Keratinocyte (primary cell): ENCODE measurements at regions not wholly inside any gene's neighbourhood (a gene's known extent, or its start where the extent isn't known, plus 50 kb on each side); places are given as distances from the start of the nearest gene placed in this dataset.

Experiments used
- DNase-seq: peaks from one replicate; pipeline ENCODE4 v3.0.0-alpha.2; 2011; ENCODE audit warnings: low read depth, missing footprints, low spot score
- FAIRE-seq: peaks from 2 replicates; lab custom pipeline; 2011; peaks lifted over from hg19 to GRCh38; lab: Jason Lieb, UNC
- H2AFZ ChIP-seq: 2 replicates; pipeline ENCODE4 v1.6.0; 2012; ENCODE audit warnings: low read length, control low read depth, inconsistent platforms; ENCODE audit not compliant: control insufficient read depth
- H3K27ac ChIP-seq: 2 replicates; pipeline ENCODE4 v1.5.1; 2011; ENCODE audit warnings: low read length; ENCODE audit not compliant: control insufficient read depth, insufficient read depth
- H3K27me3 ChIP-seq: 3 replicates; pipeline ENCODE4 v1.6.0; 2011; ENCODE audit warnings: low read length; ENCODE audit not compliant: control insufficient read depth, insufficient read depth; ENCODE audit errors: extremely low read depth
- H3K36me3 ChIP-seq, 2 experiments: 2 replicates in 1 of 2; 3 replicates in 1 of 2; pipeline ENCODE4 v1.5.1; 2011; ENCODE audit warnings: low read length in 2 of 2, mild to moderate bottlenecking in 1 of 2; ENCODE audit not compliant: control insufficient read depth in 2 of 2, insufficient read depth in 2 of 2; ENCODE audit errors: extremely low read depth in 1 of 2
- H3K4me1 ChIP-seq: 3 replicates; pipeline ENCODE4 v1.5.1; 2011; ENCODE audit warnings: low read length; ENCODE audit not compliant: control insufficient read depth, insufficient read depth; ENCODE audit errors: extremely low read depth
- H3K4me2 ChIP-seq: 3 replicates; pipeline ENCODE4 v1.6.0; 2011; ENCODE audit warnings: low read depth, low read length; ENCODE audit not compliant: control insufficient read depth, insufficient read depth; ENCODE audit errors: extremely low read depth
- H3K4me3 ChIP-seq, 3 experiments: fragments of 200-600 bp in 1 of 3; sonication (generic) in 1 of 3; 2 replicates in 2 of 3; 3 replicates in 1 of 3; pipeline ENCODE4 v1.5.1; 2011 to 2016; ENCODE audit warnings: low read length in 3 of 3, mild to moderate bottlenecking in 3 of 3, control low read depth in 2 of 3, inconsistent platforms in 1 of 3, low read depth in 1 of 3, mixed read lengths in 1 of 3, mixed run types in 1 of 3, moderate library complexity in 1 of 3; ENCODE audit not compliant: control insufficient read depth in 2 of 3, insufficient read depth in 2 of 3; ENCODE audit errors: extremely low read depth in 1 of 3
- H3K79me2 ChIP-seq: 2 replicates; pipeline ENCODE4 v1.6.0; 2012; ENCODE audit warnings: low read length; ENCODE audit not compliant: control insufficient read depth, insufficient read depth
- H3K9ac ChIP-seq: 3 replicates; pipeline ENCODE4 v1.6.0; 2011; ENCODE audit warnings: low read length; ENCODE audit not compliant: control insufficient read depth, insufficient read depth; ENCODE audit errors: extremely low read depth
- H3K9me1 ChIP-seq: 3 replicates; pipeline ENCODE4 v1.6.0; 2011; ENCODE audit warnings: low read length; ENCODE audit not compliant: control insufficient read depth, insufficient read depth; ENCODE audit errors: extremely low read depth
- H3K9me3 ChIP-seq: 2 replicates; pipeline ENCODE4 v1.5.1; 2012; ENCODE audit warnings: low read depth, low read length; ENCODE audit not compliant: control insufficient read depth
- H4K20me1 ChIP-seq: 3 replicates; pipeline ENCODE4 v1.6.0; 2011; ENCODE audit warnings: low read length; ENCODE audit not compliant: control insufficient read depth, insufficient read depth; ENCODE audit errors: extremely low read depth
- CTCF ChIP-seq, 3 experiments: IDR thresholded peaks in 1 of 3; conservative IDR thresholded peaks in 1 of 3; optimal IDR thresholded peaks in 1 of 3; 2 replicates in 2 of 3; 3 replicates in 1 of 3; pipeline versions ENCODE3 to v1.5.1; 2011; ENCODE audit warnings: low read length in 3 of 3, mild to moderate bottlenecking in 3 of 3, moderate library complexity in 2 of 3, control low read depth in 1 of 3, inconsistent platforms in 1 of 3; ENCODE audit not compliant: insufficient read depth in 2 of 3; ENCODE audit errors: extremely low read depth in 1 of 3
- EZH2 ChIP-seq: IDR thresholded peaks from one replicate; pipeline ENCODE4 v1.6.1; 2012; ENCODE audit warnings: inconsistent platforms, mild to moderate bottlenecking, low read length, moderate library complexity
- dilution Hi-C: fragments of 300-500 bp; cut with MboI; formaldehyde crosslinking; loops from one replicate; pipeline ENCODE4 v1.7.0; 2020; ENCODE audit warnings: low sequenced_read_pairs; ENCODE audit not compliant: extremely low pct_ligation_motif_present

GRCh38 chr4:126427853-126428252 is 1113.1 kb downstream of the FAT4 start:
- dilution Hi-C loops: no loop called here
- Histone ChIP-seq H3K27ac (no peak overlapping the region), H3K27me3 (no peaks in the 10 kb centered on the region), H4K20me1 (no peaks in the 10 kb centered on the region), H3K9me1 (no peaks in the 10 kb centered on the region), H3K4me2 (no peak overlapping the region), H3K36me3 (no peaks in the 10 kb centered on the region), H3K79me2 (no peaks in the 10 kb centered on the region), H3K9me3 (no peaks in the 10 kb centered on the region), H3K4me3 (no peak overlapping the region), H3K9ac (no peak overlapping the region), H2AFZ (no peak overlapping the region), H3K4me1 (no peaks in the 10 kb centered on the region)
- TF ChIP-seq EZH2 (no peak), CTCF (optimal IDR thresholded peaks at IDR 0.05 in 1 of 3, IDR thresholded peaks at IDR 0.05 in 1 of 3, conservative IDR thresholded peaks at IDR 0.05 in 1 of 3; ENCODE audit: extremely low read depth in 1 of 3, insufficient read depth in 2 of 3, low read length in 3 of 3) (no peak)
- DNase-seq (no peak), FAIRE-seq (no peak)

- no peak overlapping the region for H3K4me2 ChIP-seq
- TF ChIP-seq CTCF (optimal IDR thresholded peaks at IDR 0.05 in 1 of 3, IDR thresholded peaks at IDR 0.05 in 1 of 3, conservative IDR thresholded peaks at IDR 0.05 in 1 of 3; ENCODE audit: extremely low read depth in 1 of 3, insufficient read depth in 2 of 3, low read length in 3 of 3) (no peak), EZH2 (no peak)
- H3K27ac ChIP-seq: no peak overlapping the region
- H3K9me3 ChIP-seq: no peaks in the 10 kb centered on the region
- H3K9ac ChIP-seq: no peak overlapping the region
- no peak for DNase-seq
- no peak overlapping the region for H3K4me3 ChIP-seq
- H3K4me1 ChIP-seq: no peaks in the 10 kb centered on the region
- no peak for FAIRE-seq
- H2AFZ ChIP-seq: no peak overlapping the region
- no peaks in the 10 kb centered on the region for H3K9me1 ChIP-seq
- no peaks in the 10 kb centered on the region for H3K79me2 ChIP-seq
- H3K36me3 ChIP-seq: no peaks in the 10 kb centered on the region
- H3K27me3 ChIP-seq: no peaks in the 10 kb centered on the region
- dilution Hi-C loops: no loop called here
- no peaks in the 10 kb centered on the region for H4K20me1 ChIP-seq
Observed at GRCh38 chr4:126431049-126431448, 1116.3 kb downstream of the FAT4 start.
